ENCODE measurements at regions not wholly inside any gene's neighbourhood (a gene's known extent, or its start where the extent isn't known, plus 50 kb on each side); places are given as distances from the start of the nearest gene placed in this dataset.

GRCh38 chr5:61687371-61687770, 355.3 kb downstream of the ZSWIM6 start:
- H3K4me3 ChIP-seq (ENCODE audit: low read length in 3 of 3): no peak overlapping the region
- no peak overlapping the region for H3K27ac ChIP-seq (ENCODE audit: low read depth in 2 of 2, low read length in 2 of 2)
- peaks cover 0 to 2% (median 0%) of the 10 kb centered on the region in 3 donors for H3K4me1 ChIP-seq (ENCODE audit: control insufficient read depth in 2 of 3, insufficient read depth in 2 of 3, low read depth in 1 of 3, low read length in 3 of 3)
- FAIRE-seq (no peak), DNase-seq (no peak)
- intact Hi-C loops (cut with DNase I): no loop called here
- H3K9ac ChIP-seq (ENCODE audit: low read length in 3 of 3): no peak overlapping the region
- no peaks in the 10 kb centered on the region for H3K36me3 ChIP-seq (ENCODE audit: control insufficient read depth in 2 of 3, insufficient read depth in 3 of 3, low read length in 3 of 3)
- TF ChIP-seq, protein P1, sequence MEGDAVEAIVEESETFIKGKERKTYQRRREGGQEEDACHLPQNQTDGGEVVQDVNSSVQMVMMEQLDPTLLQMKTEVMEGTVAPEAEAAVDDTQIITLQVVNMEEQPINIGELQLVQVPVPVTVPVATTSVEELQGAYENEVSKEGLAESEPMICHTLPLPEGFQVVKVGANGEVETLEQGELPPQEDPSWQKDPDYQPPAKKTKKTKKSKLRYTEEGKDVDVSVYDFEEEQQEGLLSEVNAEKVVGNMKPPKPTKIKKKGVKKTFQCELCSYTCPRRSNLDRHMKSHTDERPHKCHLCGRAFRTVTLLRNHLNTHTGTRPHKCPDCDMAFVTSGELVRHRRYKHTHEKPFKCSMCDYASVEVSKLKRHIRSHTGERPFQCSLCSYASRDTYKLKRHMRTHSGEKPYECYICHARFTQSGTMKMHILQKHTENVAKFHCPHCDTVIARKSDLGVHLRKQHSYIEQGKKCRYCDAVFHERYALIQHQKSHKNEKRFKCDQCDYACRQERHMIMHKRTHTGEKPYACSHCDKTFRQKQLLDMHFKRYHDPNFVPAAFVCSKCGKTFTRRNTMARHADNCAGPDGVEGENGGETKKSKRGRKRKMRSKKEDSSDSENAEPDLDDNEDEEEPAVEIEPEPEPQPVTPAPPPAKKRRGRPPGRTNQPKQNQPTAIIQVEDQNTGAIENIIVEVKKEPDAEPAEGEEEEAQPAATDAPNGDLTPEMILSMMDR (IDR thresholded peaks at IDR 0.05; ENCODE audit: borderline replicate concordance, extremely low read depth, insufficient read depth): no peak
- no peaks in the 10 kb centered on the region for H3K9me3 ChIP-seq (ENCODE audit: control insufficient read depth in 2 of 3, insufficient read depth in 1 of 3, low read length in 3 of 3)
- H3K27me3 ChIP-seq (ENCODE audit: control insufficient read depth, insufficient read depth, low read length): no peaks in the 10 kb centered on the region

DNA sequence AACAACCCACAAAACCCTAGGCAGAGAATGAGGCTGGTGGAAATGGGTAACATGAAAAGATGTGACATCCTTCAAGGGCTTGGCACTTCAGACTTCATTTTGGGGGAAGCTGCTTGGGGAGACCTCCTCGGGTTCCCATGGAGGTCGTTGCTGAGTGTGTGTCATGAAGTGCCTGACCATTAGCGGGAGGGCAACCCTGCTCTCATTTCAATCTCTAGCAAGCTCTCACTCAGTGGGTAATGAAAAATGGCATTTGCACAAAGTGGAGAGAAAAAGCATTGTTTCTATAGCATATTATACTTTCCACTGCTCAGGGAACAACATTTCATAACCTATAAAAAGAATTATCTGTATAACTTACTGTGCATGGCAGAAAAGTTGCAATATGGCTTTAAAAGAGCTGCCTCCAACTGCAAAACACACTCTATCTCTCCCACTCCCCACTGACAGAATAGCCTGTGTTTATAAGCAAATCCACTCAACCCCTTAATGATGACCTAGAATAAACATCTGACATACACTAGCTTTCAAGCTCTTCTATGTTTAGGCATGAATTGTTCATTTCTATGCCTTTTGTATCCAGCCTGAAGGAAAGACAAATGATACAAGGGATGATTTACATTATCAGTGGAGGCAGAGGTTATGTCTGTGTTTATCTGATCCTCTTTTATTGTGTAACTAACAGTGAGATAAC, 357.2 kb downstream of the ZSWIM6 start:
- FAIRE-seq (no peak), DNase-seq (no peak)
- H3K9me3 ChIP-seq (ENCODE audit: control insufficient read depth in 2 of 3, insufficient read depth in 1 of 3, low read length in 3 of 3): peaks cover 0 to 3% (median 0%) of the 10 kb centered on the region in 3 donors
- intact Hi-C loops (cut with DNase I): no loop called here
- peaks cover 0 to 2% (median 0%) of the 10 kb centered on the region in 3 donors for H3K4me1 ChIP-seq (ENCODE audit: control insufficient read depth in 2 of 3, insufficient read depth in 2 of 3, low read depth in 1 of 3, low read length in 3 of 3)
- no peaks in the 10 kb centered on the region for H3K36me3 ChIP-seq (ENCODE audit: control insufficient read depth in 2 of 3, insufficient read depth in 3 of 3, low read length in 3 of 3)
- TF ChIP-seq, protein P1 (IDR thresholded peaks at IDR 0.05; ENCODE audit: borderline replicate concordance, extremely low read depth, insufficient read depth): no peak
- H3K27ac ChIP-seq (ENCODE audit: low read depth in 2 of 2, low read length in 2 of 2): no peak overlapping the region
- no peaks in the 10 kb centered on the region for H3K27me3 ChIP-seq (ENCODE audit: control insufficient read depth, insufficient read depth, low read length)
- no peak overlapping the region for H3K9ac ChIP-seq (ENCODE audit: low read length in 3 of 3)
- H3K4me3 ChIP-seq (ENCODE audit: low read length in 3 of 3): no peak overlapping the region

DNA sequence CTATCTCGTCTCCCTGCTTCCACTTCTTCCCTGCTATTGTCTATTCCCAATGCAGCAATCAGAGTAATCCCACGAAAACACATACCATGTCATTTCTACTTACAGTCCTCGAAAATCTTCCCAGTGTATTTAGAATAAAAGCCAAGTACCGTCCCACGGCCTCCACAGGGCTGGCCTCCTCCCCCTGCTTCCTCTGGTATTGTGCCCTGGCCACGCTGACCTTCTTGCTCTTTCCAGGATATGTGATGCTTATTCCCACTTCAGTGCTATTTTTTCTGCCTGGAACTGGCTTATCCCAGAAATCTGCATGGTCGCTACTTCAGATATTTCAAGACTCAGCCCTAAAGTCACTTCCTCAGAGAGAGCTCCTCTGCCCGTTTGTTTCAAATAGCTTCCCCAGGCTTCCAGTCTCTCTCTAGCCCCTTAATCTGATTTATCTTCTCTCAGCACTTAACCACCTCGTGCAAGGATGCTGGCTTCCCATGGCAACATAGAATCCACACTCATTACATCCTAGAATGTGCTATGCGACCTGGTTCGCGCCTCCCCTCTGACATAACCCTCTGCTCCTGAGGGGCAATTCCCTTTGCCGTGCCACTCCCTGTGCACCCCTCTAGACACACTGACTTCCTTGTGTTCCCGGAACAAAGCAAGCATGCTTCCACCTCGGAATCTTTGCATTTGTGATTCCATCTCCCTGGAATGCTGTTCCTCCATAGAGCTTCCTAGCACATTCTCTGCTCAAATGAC, 365.9 kb downstream of the ZSWIM6 start:
- no peaks in the 10 kb centered on the region for H3K4me1 ChIP-seq (ENCODE audit: control insufficient read depth in 2 of 3, insufficient read depth in 2 of 3, low read depth in 1 of 3, low read length in 3 of 3)
- H3K27ac ChIP-seq (ENCODE audit: low read depth in 2 of 2, low read length in 2 of 2): no peak overlapping the region
- H3K4me3 ChIP-seq (ENCODE audit: low read length in 3 of 3): no peak overlapping the region
- H3K9me3 ChIP-seq (ENCODE audit: control insufficient read depth in 2 of 3, insufficient read depth in 1 of 3, low read length in 3 of 3): no peaks in the 10 kb centered on the region
- no peak for FAIRE-seq
- TF ChIP-seq, protein P1 (IDR thresholded peaks at IDR 0.05; ENCODE audit: borderline replicate concordance, extremely low read depth, insufficient read depth): no peak
- DNase-seq: no peak
- intact Hi-C loops (cut with DNase I): no loop called here
- no peaks in the 10 kb centered on the region for H3K27me3 ChIP-seq (ENCODE audit: control insufficient read depth, insufficient read depth, low read length)
- H3K9ac ChIP-seq (ENCODE audit: low read length in 3 of 3): no peak overlapping the region
- no peaks in the 10 kb centered on the region for H3K36me3 ChIP-seq (ENCODE audit: control insufficient read depth in 2 of 3, insufficient read depth in 3 of 3, low read length in 3 of 3)

Measured in kidney (tissue), 13 donors.